Heart left ventricle (tissue), 13 donors: ENCODE measurements at regions not wholly inside any gene's neighbourhood (a gene's known extent, or its start where the extent isn't known, plus 50 kb on each side); places are given as distances from the start of the nearest gene placed in this dataset.

ENCODE experiments used
- POLR2A ChIP-seq, 2 donors: fragments of 450-650 bp; IDR thresholded peaks; one replicate each; pipeline ENCODE4 v1.6.1; 2017; ENCODE audit warnings: antibody characterized with exemption in 2 of 2, mild to moderate bottlenecking in 2 of 2, moderate library complexity in 2 of 2
- TF ChIP-seq, protein P1 (sequence below), 12 donors: fragments of 200-600 bp; sonication (generic) in 4 of 12; IDR thresholded peaks; one replicate each; pipeline versions ENCODE4 v1.5.0 to v1.8.0; 2018 to 2022; ENCODE audit warnings: antibody characterized with exemption in 12 of 12, mild to moderate bottlenecking in 5 of 12
- donor health status: ischemic (EF 13 %, LVEDD 7.1; RV severe dilation, severe dysfunction).
- donor health status: DM: no; HTN: yes; CAD: no.
- donor health status: DM: no; HTN: no; CAD: no.
- donor health status: ischemic (EF 25% LVEDD 6.9; RV normal size, moderate dysfunction).
- donor health status: ischemic (EF 25% LVEDD 5.7; RV mildly dilated, moderate dysfunction).
- donor health status: ischemic (EF 35%, LVEDD 5.7; RV mildly dilated, moderate dysfunction).
- donor health status: nonischemic (EF 11% LVEDD 7.7; RV severe dilation, severe dysfunction).
- donor health status: DM: yes; HTN: yes; CAD: no.
- donor health status: PGD.
- donor health status: ischemic (EF 29% LVEDD 5.4; RV normal size, mild dysfunction).
- donor health status: nonischemic (EF 23%, LVEDD 6.1; RV moderate dilation, normal function).

DNA sequence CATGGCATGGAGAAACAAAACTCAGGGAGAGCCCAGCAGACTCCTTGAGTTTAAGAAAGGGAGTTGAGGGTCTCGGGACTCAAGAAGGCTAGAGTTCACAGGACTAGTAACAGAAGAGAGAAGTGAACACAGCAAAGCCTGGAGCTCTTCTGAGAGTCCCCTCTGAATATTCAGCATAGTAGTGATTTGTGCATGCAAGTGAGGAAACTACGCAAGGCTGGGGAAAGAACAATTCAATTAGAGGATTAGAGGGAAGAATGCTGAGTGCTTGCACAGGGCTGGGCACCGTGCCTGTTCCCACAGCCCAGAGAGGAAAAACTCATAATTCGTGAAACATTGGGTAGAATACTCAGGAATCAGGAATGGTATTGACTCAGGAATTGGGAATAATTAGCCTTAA, 540.0 kb upstream of the SALL1 start:
- TF ChIP-seq, protein P1, sequence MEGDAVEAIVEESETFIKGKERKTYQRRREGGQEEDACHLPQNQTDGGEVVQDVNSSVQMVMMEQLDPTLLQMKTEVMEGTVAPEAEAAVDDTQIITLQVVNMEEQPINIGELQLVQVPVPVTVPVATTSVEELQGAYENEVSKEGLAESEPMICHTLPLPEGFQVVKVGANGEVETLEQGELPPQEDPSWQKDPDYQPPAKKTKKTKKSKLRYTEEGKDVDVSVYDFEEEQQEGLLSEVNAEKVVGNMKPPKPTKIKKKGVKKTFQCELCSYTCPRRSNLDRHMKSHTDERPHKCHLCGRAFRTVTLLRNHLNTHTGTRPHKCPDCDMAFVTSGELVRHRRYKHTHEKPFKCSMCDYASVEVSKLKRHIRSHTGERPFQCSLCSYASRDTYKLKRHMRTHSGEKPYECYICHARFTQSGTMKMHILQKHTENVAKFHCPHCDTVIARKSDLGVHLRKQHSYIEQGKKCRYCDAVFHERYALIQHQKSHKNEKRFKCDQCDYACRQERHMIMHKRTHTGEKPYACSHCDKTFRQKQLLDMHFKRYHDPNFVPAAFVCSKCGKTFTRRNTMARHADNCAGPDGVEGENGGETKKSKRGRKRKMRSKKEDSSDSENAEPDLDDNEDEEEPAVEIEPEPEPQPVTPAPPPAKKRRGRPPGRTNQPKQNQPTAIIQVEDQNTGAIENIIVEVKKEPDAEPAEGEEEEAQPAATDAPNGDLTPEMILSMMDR (IDR thresholded peaks at IDR 0.05) = no peak
- no peak for TF ChIP-seq POLR2A (IDR thresholded peaks at IDR 0.05)
